SJSA1 (cell line): ENCODE measurements at regions not wholly inside any gene's neighbourhood (a gene's known extent, or its start where the extent isn't known, plus 50 kb on each side); places are given as distances from the start of the nearest gene placed in this dataset.

Experiments
- DNase-seq, 2 experiments: peaks; one replicate each; pipeline ENCODE4 v3.0.0-alpha.2; 2015 to 2020; ENCODE audit warnings: low spot score in 2 of 2, low read depth in 1 of 2
- H3K27ac ChIP-seq: fragments of 250-450 bp; sonication (Bioruptor Pico); 2 replicates; pipeline ENCODE4 v1.5.1; 2020; ENCODE audit warnings: mild to moderate bottlenecking, moderate library complexity
- H3K27me3 ChIP-seq: fragments of 250-450 bp; sonication (Bioruptor Pico); replicated peaks from 2 replicates; pipeline ENCODE4 v1.5.1; 2020; ENCODE audit warnings: mild to moderate bottlenecking, moderate library complexity
- H3K36me3 ChIP-seq: fragments of 250-450 bp; sonication (Bioruptor Pico); 2 replicates; pipeline ENCODE4 v1.5.1; 2020; ENCODE audit warnings: mild to moderate bottlenecking
- H3K4me1 ChIP-seq: fragments of 250-450 bp; sonication (Bioruptor Pico); replicated peaks from 2 replicates; pipeline ENCODE4 v1.6.1; 2021; ENCODE audit warnings: mild to moderate bottlenecking
- H3K4me3 ChIP-seq: fragments of 250-450 bp; sonication (Bioruptor Pico); 2 replicates; pipeline ENCODE4 v1.5.1; 2020; ENCODE audit warnings: mild to moderate bottlenecking
- H3K9me3 ChIP-seq: fragments of 250-450 bp; sonication (Bioruptor Pico); replicated peaks from 2 replicates; pipeline ENCODE4 v1.5.1; 2020; ENCODE audit warnings: mild to moderate bottlenecking

DNA sequence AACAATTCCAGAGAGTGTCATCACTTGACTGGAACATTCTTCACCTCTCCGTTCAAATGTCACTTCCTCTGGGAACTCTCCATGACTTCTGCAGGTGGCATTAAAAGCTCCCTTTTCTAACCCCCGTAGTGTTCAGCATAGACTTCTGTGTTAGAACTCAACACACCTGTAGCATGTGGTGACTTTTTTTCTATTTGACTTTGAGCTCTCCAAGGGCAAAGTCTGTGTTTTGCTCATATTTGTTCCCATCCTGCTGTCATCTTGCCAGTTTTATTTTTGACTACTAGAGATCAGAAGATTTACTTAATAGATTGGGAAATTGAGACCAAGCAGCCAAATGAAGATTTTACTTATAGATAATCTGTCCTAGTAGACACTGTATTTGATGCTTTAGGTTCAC is 367.1 kb downstream of the INSC start:
- Histone ChIP-seq H3K4me3 (no peak overlapping the region), H3K27me3 (no peaks in the 10 kb centered on the region; the same call in 1 of the 2 replicates), H3K27ac (no peak overlapping the region), H3K36me3 (no peaks in the 10 kb centered on the region), H3K9me3 (no peaks in the 10 kb centered on the region), H3K4me1 (no peaks in the 10 kb centered on the region)
- no peak for DNase-seq

DNA sequence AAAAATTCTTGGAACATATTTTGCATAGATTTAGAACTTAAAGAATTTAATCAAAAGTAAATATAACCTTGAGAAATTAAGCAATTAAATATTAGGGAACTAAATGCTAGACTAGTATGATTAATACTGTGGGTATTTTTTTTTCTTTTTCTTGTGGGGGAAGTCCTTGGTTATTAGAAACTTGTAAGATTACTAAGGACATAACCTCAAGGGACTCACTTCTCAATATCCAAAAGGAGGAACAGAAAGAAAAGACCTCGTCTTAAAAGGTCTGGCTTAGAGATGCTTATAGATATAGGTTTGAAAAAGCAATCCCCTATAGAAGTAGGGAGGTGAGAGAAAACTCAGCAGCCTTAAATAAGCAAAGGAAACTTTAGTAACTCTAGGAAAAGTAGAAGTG is 368.5 kb downstream of the INSC start:
- Histone ChIP-seq H3K36me3 (no peaks in the 10 kb centered on the region), H3K27me3 (no peaks in the 10 kb centered on the region; the same call in 1 of the 2 replicates), H3K4me3 (no peak overlapping the region), H3K4me1 (no peaks in the 10 kb centered on the region), H3K9me3 (no peaks in the 10 kb centered on the region), H3K27ac (no peak overlapping the region)
- DNase-seq, result no peak

DNA sequence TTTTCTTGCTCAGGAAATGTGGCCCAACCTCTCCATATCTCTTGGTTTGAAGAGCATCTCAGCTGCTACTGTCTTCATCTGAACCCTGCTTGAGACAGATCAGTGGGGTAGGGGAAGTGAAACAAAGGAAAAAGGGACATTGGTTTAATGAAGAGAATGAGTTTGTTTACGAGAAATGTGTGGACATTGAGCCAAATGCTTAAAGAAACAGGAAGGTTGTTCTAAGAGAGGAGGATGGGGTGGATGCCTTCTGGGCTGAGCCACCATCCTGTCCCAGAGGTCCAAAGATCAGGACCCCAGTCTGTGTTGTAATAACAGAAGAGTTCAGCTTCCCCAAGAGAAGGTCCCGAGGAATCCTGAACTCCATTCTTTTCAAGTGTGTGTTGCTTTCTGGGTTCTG is 369.7 kb downstream of the INSC start:
- no peak for DNase-seq
- H3K4me3 ChIP-seq, result no peak overlapping the region

DNA sequence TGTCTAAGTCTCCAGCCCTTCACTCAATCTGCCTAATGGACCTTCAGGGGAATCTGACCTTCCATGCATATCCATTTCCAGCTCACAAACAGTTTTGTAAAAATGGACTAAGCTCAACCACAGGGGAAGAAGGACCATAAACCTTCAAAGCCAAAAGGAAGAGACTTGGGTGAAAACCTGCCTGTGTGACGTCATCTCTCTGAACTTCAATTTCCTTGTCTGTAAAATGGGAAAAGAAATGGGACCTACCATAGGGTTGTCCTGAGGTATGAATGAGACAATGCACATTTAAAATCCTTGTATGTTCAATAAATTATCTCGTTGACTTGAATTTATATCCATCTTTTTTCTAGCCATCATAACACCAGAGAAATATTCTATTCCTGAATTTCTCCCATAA is 370.7 kb downstream of the INSC start:
- H3K36me3 ChIP-seq, result no peaks in the 10 kb centered on the region
- no peak overlapping the region for H3K27ac ChIP-seq
- no peaks in the 10 kb centered on the region for H3K4me1 ChIP-seq
- H3K4me3 ChIP-seq, result no peak overlapping the region
- no peaks in the 10 kb centered on the region for H3K9me3 ChIP-seq
- H3K27me3 ChIP-seq, result no peaks in the 10 kb centered on the region; the same call in 1 of the 2 replicates
- DNase-seq, result no peak

More for the DNA sequence above, 369.7 kb downstream of the INSC start:
- Histone ChIP-seq H3K27ac (no peak overlapping the region), H3K27me3 (no peaks in the 10 kb centered on the region; the same call in 1 of the 2 replicates), H3K9me3 (no peaks in the 10 kb centered on the region), H3K36me3 (no peaks in the 10 kb centered on the region), H3K4me1 (no peaks in the 10 kb centered on the region)

DNA sequence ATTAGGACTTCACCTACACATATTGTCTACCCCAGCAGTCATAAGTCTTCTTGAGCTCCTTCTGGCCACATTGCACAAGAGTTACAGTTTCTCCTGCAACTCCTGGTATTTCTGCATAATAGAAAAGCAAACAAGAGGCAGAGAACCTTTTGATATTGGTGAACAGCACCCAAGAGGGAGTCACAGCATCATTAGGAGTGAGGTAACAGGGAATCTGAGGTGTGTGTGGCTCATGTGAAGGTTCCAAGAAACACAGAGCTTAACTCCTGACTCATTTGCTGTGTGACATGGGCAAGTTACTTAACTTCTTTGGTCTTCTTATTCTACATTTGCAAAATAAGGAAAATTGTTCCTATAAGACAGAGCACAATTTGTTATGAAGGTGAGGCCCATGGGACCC is 374.6 kb downstream of the INSC start:
- H3K27ac ChIP-seq, result no peak overlapping the region
- DNase-seq, result no peak
- no peak overlapping the region for H3K4me3 ChIP-seq
- no peaks in the 10 kb centered on the region for H3K36me3 ChIP-seq
- no peaks in the 10 kb centered on the region; the same call in 1 of the 2 replicates for H3K27me3 ChIP-seq
- no peaks in the 10 kb centered on the region for H3K4me1 ChIP-seq
- no peaks in the 10 kb centered on the region for H3K9me3 ChIP-seq

DNA sequence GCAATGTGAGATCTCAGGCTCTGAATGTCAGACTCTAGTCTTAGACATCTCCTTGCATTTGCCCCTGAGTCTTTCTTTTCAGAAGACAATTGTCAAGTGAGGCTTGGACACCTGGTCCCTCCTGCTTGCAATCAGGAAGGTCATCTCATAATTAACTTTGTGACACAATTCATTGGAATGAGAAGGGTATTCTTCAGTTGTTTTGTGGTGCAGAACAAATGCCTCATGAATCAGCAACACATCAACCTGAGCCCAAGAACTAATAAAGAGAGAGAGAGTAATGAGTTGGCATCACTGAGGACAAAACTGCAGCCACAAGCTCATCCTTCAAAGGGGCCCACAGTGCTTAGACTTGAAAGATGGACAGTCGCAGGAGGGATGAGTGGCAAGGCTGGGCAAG is 375.8 kb downstream of the INSC start:
- Histone ChIP-seq H3K27ac (no peak overlapping the region), H3K4me3 (no peak overlapping the region), H3K27me3 (no peaks in the 10 kb centered on the region; the same call in 1 of the 2 replicates), H3K36me3 (no peaks in the 10 kb centered on the region), H3K4me1 (no peaks in the 10 kb centered on the region), H3K9me3 (no peaks in the 10 kb centered on the region)
- DNase-seq, result no peak

DNA sequence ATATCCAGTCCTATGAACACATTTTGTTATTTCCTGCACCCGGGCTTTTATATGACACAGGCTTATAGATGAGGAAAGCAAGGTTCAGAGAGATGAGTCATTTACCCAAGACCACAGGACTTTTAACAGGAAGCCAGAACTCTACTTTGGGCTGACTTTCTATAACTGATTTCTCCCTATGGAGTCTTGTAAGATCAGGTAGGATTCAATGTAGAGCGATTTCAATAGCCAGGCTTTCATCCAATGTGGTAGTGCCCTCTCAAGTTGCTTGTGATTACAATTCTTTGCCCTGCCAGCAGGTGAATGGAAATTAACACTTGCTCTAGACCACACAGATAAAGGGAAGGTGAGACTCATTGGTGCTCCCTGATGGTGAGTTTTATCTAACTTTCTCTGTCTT is 378.3 kb downstream of the INSC start:
- no peak for DNase-seq
- no peak overlapping the region for H3K27ac ChIP-seq
- H3K4me1 ChIP-seq, result no peaks in the 10 kb centered on the region
- H3K9me3 ChIP-seq, result no peaks in the 10 kb centered on the region
- no peaks in the 10 kb centered on the region for H3K36me3 ChIP-seq
- H3K4me3 ChIP-seq, result no peak overlapping the region
- no peaks in the 10 kb centered on the region; the same call in 1 of the 2 replicates for H3K27me3 ChIP-seq

DNA sequence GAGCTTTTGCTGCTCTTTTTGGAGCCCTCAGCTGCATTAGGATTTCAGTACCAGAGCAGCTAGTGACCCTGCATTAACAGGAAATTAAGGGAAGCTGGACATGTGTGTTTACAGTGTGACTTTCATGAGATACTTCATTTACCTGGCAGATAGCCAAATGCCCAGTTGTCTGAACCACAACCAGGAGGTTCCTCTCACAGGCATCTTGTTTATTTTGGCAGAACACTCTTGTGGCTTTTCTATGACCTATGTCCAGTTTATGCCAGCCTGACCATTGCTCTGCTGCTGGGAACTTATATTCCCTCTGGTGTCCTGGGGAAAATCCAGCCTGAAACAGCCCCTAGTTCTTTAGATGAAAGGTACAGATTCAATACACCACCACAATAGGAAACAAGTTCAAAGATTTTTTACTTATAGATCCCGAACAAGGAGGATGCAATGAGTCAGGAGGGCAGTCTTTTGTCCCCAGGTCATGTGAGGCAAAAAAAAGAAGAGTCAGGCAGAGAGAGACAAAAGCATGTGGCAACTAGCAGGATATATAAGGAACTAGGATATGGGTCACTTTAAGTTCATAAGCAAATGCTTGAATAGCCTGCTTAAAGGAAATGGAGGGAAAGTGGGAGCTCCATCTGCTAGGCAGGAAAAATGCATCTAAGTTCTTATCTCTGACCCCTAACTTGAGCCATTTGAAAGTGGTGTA is 379.3 kb downstream of the INSC start:
- Histone ChIP-seq H3K27me3 (no peaks in the 10 kb centered on the region; the same call in 1 of the 2 replicates), H3K36me3 (no peaks in the 10 kb centered on the region), H3K9me3 (no peaks in the 10 kb centered on the region), H3K4me1 (no peaks in the 10 kb centered on the region), H3K4me3 (no peak overlapping the region), H3K27ac (no peak overlapping the region)
- no peak for DNase-seq

DNA sequence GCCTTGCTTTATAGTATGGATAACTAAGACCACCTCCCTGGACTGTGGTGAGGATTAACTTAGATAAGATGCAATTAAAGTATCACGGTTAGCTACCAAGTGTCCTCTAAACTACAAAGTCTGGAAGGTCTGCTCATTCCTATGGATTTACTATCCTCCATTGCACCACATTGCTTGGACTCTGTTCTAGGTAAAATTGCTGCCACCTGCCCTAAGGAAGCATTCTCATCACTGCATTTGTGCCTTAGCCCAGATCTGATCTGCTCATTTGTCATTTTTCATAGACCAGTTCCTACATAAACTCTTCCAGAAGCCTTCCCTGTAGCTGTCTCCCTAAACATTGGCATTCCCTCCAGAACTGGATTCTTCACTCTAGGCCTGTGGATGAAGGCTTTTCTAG is 380.0 kb downstream of the INSC start:
- Histone ChIP-seq H3K27me3 (no peaks in the 10 kb centered on the region; the same call in 1 of the 2 replicates), H3K9me3 (no peaks in the 10 kb centered on the region), H3K27ac (no peak overlapping the region), H3K36me3 (no peaks in the 10 kb centered on the region), H3K4me3 (no peak overlapping the region), H3K4me1 (no peaks in the 10 kb centered on the region)
- DNase-seq, result no peak

DNA sequence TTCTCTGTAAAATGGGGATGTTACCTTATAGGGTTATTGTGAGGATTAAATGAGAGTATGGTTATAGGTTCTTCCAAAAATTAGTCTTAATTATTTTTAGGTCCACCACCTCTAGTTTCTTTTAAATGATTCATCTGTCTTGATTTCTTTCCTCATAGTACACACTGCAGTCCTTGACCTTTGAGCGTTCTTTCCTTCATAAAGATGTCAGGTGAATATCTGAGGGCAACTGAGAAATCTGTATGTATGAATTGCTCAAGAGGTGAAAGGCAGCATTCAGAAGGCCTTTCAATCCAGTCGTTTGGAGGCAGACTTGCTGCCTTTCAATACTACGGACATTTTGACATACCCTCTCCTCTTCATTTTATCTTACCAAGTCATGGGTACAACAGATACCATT is 380.7 kb downstream of the INSC start:
- no peak overlapping the region for H3K4me3 ChIP-seq
- no peaks in the 10 kb centered on the region; the same call in 1 of the 2 replicates for H3K27me3 ChIP-seq
- no peak for DNase-seq
- no peaks in the 10 kb centered on the region for H3K9me3 ChIP-seq
- H3K36me3 ChIP-seq, result no peaks in the 10 kb centered on the region
- H3K4me1 ChIP-seq, result no peaks in the 10 kb centered on the region
- no peak overlapping the region for H3K27ac ChIP-seq

DNA sequence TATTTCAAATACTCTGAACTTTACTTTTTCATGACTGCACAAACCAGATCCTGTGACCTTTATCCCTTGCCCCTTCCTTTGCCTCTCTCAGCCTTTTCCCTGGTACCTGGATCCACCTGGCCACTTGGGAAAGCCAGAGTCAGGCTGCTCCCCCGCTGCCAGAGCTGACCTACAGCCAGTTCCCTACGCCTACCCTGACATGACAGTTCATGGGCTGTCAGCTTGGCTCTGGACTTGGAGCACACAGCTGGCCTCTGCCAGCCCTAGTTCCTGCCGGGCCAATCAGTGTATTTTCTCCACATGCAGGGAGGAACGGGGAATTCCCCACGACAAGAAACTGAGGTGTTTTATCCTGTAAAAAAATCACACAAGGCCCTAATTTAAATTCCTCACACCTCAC is 382.6 kb downstream of the INSC start:
- DNase-seq, result no peak
- Histone ChIP-seq H3K9me3 (no peaks in the 10 kb centered on the region), H3K27me3 (no peaks in the 10 kb centered on the region; the same call in 1 of the 2 replicates), H3K4me3 (no peak overlapping the region), H3K4me1 (no peaks in the 10 kb centered on the region), H3K27ac (no peak overlapping the region), H3K36me3 (no peaks in the 10 kb centered on the region)

DNA sequence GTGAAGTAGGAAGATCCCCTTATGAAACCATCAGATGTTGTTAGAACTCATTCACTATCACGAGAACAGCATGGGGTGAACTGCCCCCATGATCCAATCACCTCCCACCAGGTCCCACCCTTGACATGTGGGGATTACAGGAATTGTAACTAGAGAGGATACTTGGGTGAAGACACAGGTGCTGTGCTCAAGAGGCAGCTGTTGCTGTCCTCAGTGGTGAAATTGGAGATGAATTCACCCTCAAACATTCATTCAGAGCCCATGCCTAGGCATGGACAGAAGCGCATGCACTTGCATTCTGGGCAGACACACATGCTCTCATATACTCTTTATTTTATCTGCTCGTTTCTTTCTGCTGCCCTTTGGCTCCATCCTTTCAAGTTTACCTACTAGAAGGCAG is 385.0 kb downstream of the INSC start:
- Histone ChIP-seq H3K4me1 (no peaks in the 10 kb centered on the region), H3K36me3 (no peaks in the 10 kb centered on the region), H3K4me3 (no peak overlapping the region), H3K9me3 (no peaks in the 10 kb centered on the region), H3K27ac (no peak overlapping the region), H3K27me3 (no peaks in the 10 kb centered on the region; the same call in 1 of the 2 replicates)
- DNase-seq, result no peak

DNA sequence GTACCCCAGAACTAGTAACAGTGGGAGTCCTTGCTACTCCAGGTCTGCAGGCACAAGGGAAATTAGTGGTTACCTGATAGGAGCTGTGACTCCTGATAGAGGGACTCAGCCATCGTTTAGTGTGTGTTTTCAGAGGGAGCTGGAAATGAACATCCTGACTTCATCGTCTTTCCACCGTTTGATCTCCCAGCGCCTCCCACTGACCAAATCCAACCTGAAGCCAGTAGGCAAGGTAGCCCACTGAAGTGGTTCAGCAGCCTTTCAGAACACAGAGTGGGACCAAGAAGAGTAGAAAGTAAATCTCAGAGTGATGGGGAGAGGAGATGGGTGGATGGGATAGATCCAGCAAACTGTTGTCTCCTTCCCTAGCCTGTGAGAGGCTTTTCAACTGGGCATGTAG is 385.9 kb downstream of the INSC start:
- Histone ChIP-seq H3K4me1 (no peaks in the 10 kb centered on the region), H3K27ac (no peak overlapping the region), H3K9me3 (no peaks in the 10 kb centered on the region), H3K36me3 (no peaks in the 10 kb centered on the region), H3K27me3 (no peaks in the 10 kb centered on the region; the same call in 1 of the 2 replicates), H3K4me3 (no peak overlapping the region)
- no peak for DNase-seq

DNA sequence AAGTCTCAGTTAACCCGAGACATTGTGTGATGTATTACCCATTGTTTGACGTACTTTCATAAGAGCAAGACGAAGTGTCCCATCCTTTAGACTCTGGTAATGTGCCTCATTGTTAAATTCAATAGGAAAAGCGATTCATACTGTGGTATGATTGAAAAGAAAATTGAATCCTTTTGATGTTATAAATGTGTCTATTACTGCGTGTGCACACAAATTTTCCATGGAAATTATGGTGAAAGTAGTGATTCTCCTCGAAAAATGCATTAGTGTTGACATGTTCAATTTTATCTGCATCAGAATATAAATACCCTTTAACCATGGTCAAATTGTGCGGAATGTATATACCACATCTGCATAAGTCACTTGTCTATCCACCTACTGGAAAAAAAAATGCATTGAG is 386.8 kb downstream of the INSC start:
- no peak for DNase-seq
- H3K27ac ChIP-seq, result no peak overlapping the region
- no peaks in the 10 kb centered on the region; the same call in 1 of the 2 replicates for H3K27me3 ChIP-seq
- H3K9me3 ChIP-seq, result no peaks in the 10 kb centered on the region
- no peaks in the 10 kb centered on the region for H3K36me3 ChIP-seq
- no peak overlapping the region for H3K4me3 ChIP-seq
- H3K4me1 ChIP-seq, result no peaks in the 10 kb centered on the region

DNA sequence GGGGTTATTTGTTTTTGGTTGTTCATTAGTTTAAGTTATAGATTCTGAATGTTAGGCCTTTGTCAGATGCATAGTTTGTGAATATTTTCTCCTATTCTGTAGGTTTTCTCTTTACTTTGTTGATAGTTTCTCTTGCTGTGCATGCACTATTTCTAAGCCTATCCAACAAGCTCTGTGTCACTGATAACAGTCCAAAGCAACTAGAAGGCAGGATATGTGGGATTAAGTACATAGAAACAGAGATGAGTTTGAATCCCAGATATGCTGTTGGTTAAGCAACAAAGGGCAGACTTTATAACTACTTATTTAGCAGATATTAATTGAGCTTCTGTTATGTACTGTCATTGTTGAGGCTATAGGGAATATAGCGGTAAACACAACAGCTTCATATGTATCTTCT is 390.4 kb downstream of the INSC start:
- no peak overlapping the region for H3K4me3 ChIP-seq

More for the DNA sequence above, 390.4 kb downstream of the INSC start:
- no peaks in the 10 kb centered on the region for H3K36me3 ChIP-seq
- no peak for DNase-seq
- 0 out of 2 replicates have a peak, but pooled peaks cover 4% of the 10 kb centered on the region for H3K4me1 ChIP-seq
- H3K27me3 ChIP-seq, result no peaks in the 10 kb centered on the region
- H3K9me3 ChIP-seq, result no peaks in the 10 kb centered on the region
- H3K27ac ChIP-seq, result no peak overlapping the region
